CD4-positive, alpha-beta memory T cell (primary cell): ENCODE measurements at regions not wholly inside any gene's neighbourhood (a gene's known extent, or its start where the extent isn't known, plus 50 kb on each side); places are given as distances from the start of the nearest gene placed in this dataset.

Experiments used
- CTCF ChIA-PET: fragments of 350-600 bp; sonication (Branson Sonifier 250); formaldehyde crosslinking; loops from one replicate; lab custom pipeline; 2021; ENCODE audit warnings: inconsistent platforms; ENCODE audit not compliant: partially characterized antibody; lab: Charles Lee
- POLR2A ChIA-PET: fragments of 350-600 bp; sonication (Branson Sonifier 250); formaldehyde crosslinking; loops from one replicate; lab custom pipeline; 2021; ENCODE audit not compliant: partially characterized antibody; lab: Charles Lee
- DNase-seq, 5 donors: peaks; one replicate each; pipeline versions ENCODE4 v3.0.0 to v3.0.0-alpha.2; 2020 to 2022; ENCODE audit warnings: mixed read lengths in 1 of 5
- H3K27ac ChIP-seq: one replicate; pipeline ENCODE4 v1.7.0; 2013; ENCODE audit warnings: low read depth, low read length
- H3K27me3 ChIP-seq: 2 replicates; pipeline ENCODE4 v1.7.0; 2013; ENCODE audit warnings: mild to moderate bottlenecking, low read length, moderate library complexity; ENCODE audit not compliant: insufficient read depth
- H3K36me3 ChIP-seq: 2 replicates; pipeline ENCODE4 v1.7.0; 2013; ENCODE audit warnings: mild to moderate bottlenecking, low read length, moderate library complexity; ENCODE audit not compliant: insufficient read depth
- H3K4me1 ChIP-seq: 2 replicates; pipeline ENCODE4 v1.7.0; 2013; ENCODE audit warnings: mild to moderate bottlenecking, low read length, moderate library complexity; ENCODE audit not compliant: insufficient read depth
- H3K4me3 ChIP-seq, 2 donors: one replicate each; pipeline ENCODE4 v1.7.0; 2013; ENCODE audit warnings: low read length in 2 of 2, mild to moderate bottlenecking in 1 of 2
- H3K9me3 ChIP-seq, 2 donors: one replicate each; pipeline ENCODE4 v1.7.0; 2013; ENCODE audit warnings: low read length in 2 of 2, control low read depth in 1 of 2; ENCODE audit not compliant: control insufficient read depth in 1 of 2
- H3K27ac Mint-ChIP-seq, 7 donors: one replicate each; pipeline ENCODE4 v1.8.0; 2020 to 2021; ENCODE audit warnings: mixed read lengths in 7 of 7, mild to moderate bottlenecking in 6 of 7, inconsistent platforms in 3 of 7, moderate library complexity in 3 of 7
- H3K27me3 Mint-ChIP-seq, 2 donors: one replicate each; pipeline ENCODE4 v1.8.0; 2020 to 2021; ENCODE audit warnings: mixed read lengths in 2 of 2
- H3K36me3 Mint-ChIP-seq, 2 donors: one replicate each; pipeline ENCODE4 v1.8.0; 2020 to 2021; ENCODE audit warnings: mixed read lengths in 2 of 2, inconsistent platforms in 1 of 2, mild to moderate bottlenecking in 1 of 2
- H3K4me1 Mint-ChIP-seq, 4 donors: one replicate each; pipeline ENCODE4 v1.8.0; 2020 to 2021; ENCODE audit warnings: mixed read lengths in 4 of 4, mild to moderate bottlenecking in 1 of 4
- H3K4me3 Mint-ChIP-seq, 8 donors: one replicate each; pipeline ENCODE4 v1.8.0; 2020 to 2021; ENCODE audit warnings: mixed read lengths in 8 of 8, mild to moderate bottlenecking in 7 of 8, moderate library complexity in 6 of 8, inconsistent platforms in 3 of 8
- H3K9me3 Mint-ChIP-seq, 8 donors: one replicate each; pipeline ENCODE4 v1.8.0; 2020 to 2021; ENCODE audit warnings: mixed read lengths in 8 of 8, mild to moderate bottlenecking in 5 of 8, inconsistent platforms in 3 of 8, moderate library complexity in 1 of 8
- intact Hi-C: fragments of 100-400 bp; cut with micrococcal nuclease; formaldehyde crosslinking; loops from one replicate; pipeline ENCODE4 v1.15.1; 2023

- Mint-ChIP-seq H3K4me3 (no peak overlapping the region), H3K9me3 (peaks cover 2 to 22% (median 9%) of the 10 kb centered on the region in 8 donors), H3K36me3 (no peaks in the 10 kb centered on the region), H3K4me1 (no peaks in the 10 kb centered on the region), H3K27ac (no peak overlapping the region), H3K27me3 (peaks cover 8 to 20% of the 10 kb centered on the region in 2 donors)
- Histone ChIP-seq H3K36me3 (no peaks in the 10 kb centered on the region), H3K9me3 (no peaks in the 10 kb centered on the region), H3K4me1 (no peaks in the 10 kb centered on the region), H3K4me3 (no peak overlapping the region), H3K27me3 (no peaks in the 10 kb centered on the region), H3K27ac (no peak overlapping the region)
- intact Hi-C loops: no loop called here
- ChIA-PET POLR2A (no interaction called here), CTCF (no interaction called here)
- DNase-seq: no peak
Observed at GRCh38 chr6:167720456-167721285, 106.0 kb upstream of the AFDN start.

- Mint-ChIP-seq H3K27me3 (peaks cover 10 to 19% of the 10 kb centered on the region in 2 donors), H3K9me3 (peaks cover 2 to 22% (median 9%) of the 10 kb centered on the region in 8 donors), H3K4me1 (no peaks in the 10 kb centered on the region), H3K27ac (no peak overlapping the region), H3K4me3 (no peak overlapping the region), H3K36me3 (no peaks in the 10 kb centered on the region)
- no peaks in the 10 kb centered on the region for H3K4me1 ChIP-seq
- no peak overlapping the region for H3K27ac ChIP-seq
- no peak for DNase-seq
- H3K36me3 ChIP-seq: no peaks in the 10 kb centered on the region
- intact Hi-C loops: no loop called here
- H3K27me3 ChIP-seq: no peaks in the 10 kb centered on the region
- no peaks in the 10 kb centered on the region for H3K9me3 ChIP-seq
- ChIA-PET CTCF (no interaction called here), POLR2A (no interaction called here)
- H3K4me3 ChIP-seq: no peak overlapping the region
Observed at GRCh38 chr6:167721291-167721690, 105.4 kb upstream of the AFDN start.

GRCh38 chr6:167722634-167723309, 103.9 kb upstream of the AFDN start:
- POLR2A ChIA-PET: no interaction called here
- Mint-ChIP-seq H3K9me3 (peaks cover 2 to 22% (median 9%) of the 10 kb centered on the region in 8 donors), H3K36me3 (no peaks in the 10 kb centered on the region), H3K27me3 (peaks cover 10 to 21% of the 10 kb centered on the region in 2 donors), H3K27ac (peak overlapping the region in 1 of 7 donors; percentile 42), H3K4me1 (no peaks in the 10 kb centered on the region), H3K4me3 (no peak overlapping the region)
- Histone ChIP-seq H3K36me3 (no peaks in the 10 kb centered on the region), H3K9me3 (no peaks in the 10 kb centered on the region), H3K4me1 (no peaks in the 10 kb centered on the region), H3K27me3 (no peaks in the 10 kb centered on the region), H3K4me3 (no peak overlapping the region), H3K27ac (no peak overlapping the region)
- intact Hi-C loops: no loop called here
- CTCF ChIA-PET: no interaction called here
- no peak for DNase-seq

- Histone ChIP-seq H3K4me3 (no peak overlapping the region), H3K4me1 (no peaks in the 10 kb centered on the region), H3K36me3 (no peaks in the 10 kb centered on the region), H3K27ac (no peak overlapping the region), H3K9me3 (no peaks in the 10 kb centered on the region), H3K27me3 (no peaks in the 10 kb centered on the region)
- POLR2A ChIA-PET: no interaction called here
- Mint-ChIP-seq H3K9me3 (peaks cover 0 to 16% (median 8%) of the 10 kb centered on the region in 8 donors), H3K27me3 (peaks cover 8% of the 10 kb centered on the region in 2 donors), H3K27ac (no peak overlapping the region), H3K4me3 (no peak overlapping the region), H3K4me1 (no peaks in the 10 kb centered on the region), H3K36me3 (no peaks in the 10 kb centered on the region)
- DNase-seq: no peak
- CTCF ChIA-PET: no interaction called here
- intact Hi-C loops: no loop called here
Observed at GRCh38 chr6:167726043-167726621, 100.6 kb upstream of the AFDN start.

GRCh38 chr6:167730441-167730840, 96.3 kb upstream of the AFDN start:
- intact Hi-C loops: no loop called here
- Mint-ChIP-seq H3K36me3 (peaks cover 0 to 3% of the 10 kb centered on the region in 2 donors), H3K27me3 (peaks cover 4 to 5% of the 10 kb centered on the region in 2 donors), H3K9me3 (peaks cover 0 to 5% (median under 1%) of the 10 kb centered on the region in 8 donors), H3K27ac (no peak overlapping the region), H3K4me3 (no peak overlapping the region), H3K4me1 (peaks cover 0 to 2% (median under 1%) of the 10 kb centered on the region in 4 donors)
- H3K4me3 ChIP-seq: no peak overlapping the region
- no peaks in the 10 kb centered on the region for H3K27me3 ChIP-seq
- DNase-seq: no peak
- no peaks in the 10 kb centered on the region for H3K9me3 ChIP-seq
- no peaks in the 10 kb centered on the region for H3K4me1 ChIP-seq
- H3K27ac ChIP-seq: no peak overlapping the region
- CTCF ChIA-PET: no interaction called here
- POLR2A ChIA-PET: no interaction called here
- H3K36me3 ChIP-seq: no peaks in the 10 kb centered on the region

GRCh38 chr6:167731216-167731615, 95.5 kb upstream of the AFDN start:
- Histone ChIP-seq H3K36me3 (no peaks in the 10 kb centered on the region), H3K27me3 (no peaks in the 10 kb centered on the region), H3K9me3 (no peaks in the 10 kb centered on the region), H3K4me1 (no peaks in the 10 kb centered on the region), H3K4me3 (no peak overlapping the region), H3K27ac (no peak overlapping the region)
- peaks cover 0 to 3% of the 10 kb centered on the region in 2 donors for H3K36me3 Mint-ChIP-seq
- ChIA-PET CTCF (no interaction called here), POLR2A (no interaction called here)
- H3K27ac Mint-ChIP-seq: peak overlapping the region in 1 of 7 donors; percentile 55
- peaks cover 0 to 4% (median under 1%) of the 10 kb centered on the region in 4 donors for H3K4me1 Mint-ChIP-seq
- H3K4me3 Mint-ChIP-seq: no peak overlapping the region
- H3K27me3 Mint-ChIP-seq: peaks cover under 1 to 5% of the 10 kb centered on the region in 2 donors
- H3K9me3 Mint-ChIP-seq: peaks cover 0 to 5% (median 0%) of the 10 kb centered on the region in 8 donors
- intact Hi-C loops: no loop called here
- no peak for DNase-seq

GRCh38 chr6:167731731-167732422, 94.8 kb upstream of the AFDN start:
- no peak overlapping the region for H3K27ac Mint-ChIP-seq
- no peak overlapping the region for H3K4me3 ChIP-seq
- no peaks in the 10 kb centered on the region for H3K9me3 ChIP-seq
- peaks cover 0 to 2% of the 10 kb centered on the region in 2 donors for H3K27me3 Mint-ChIP-seq
- peaks cover 0 to 3% of the 10 kb centered on the region in 2 donors for H3K36me3 Mint-ChIP-seq
- peaks cover 0 to 5% (median 0%) of the 10 kb centered on the region in 8 donors for H3K9me3 Mint-ChIP-seq
- H3K27me3 ChIP-seq: no peaks in the 10 kb centered on the region
- H3K4me3 Mint-ChIP-seq: no peak overlapping the region
- no peaks in the 10 kb centered on the region for H3K4me1 ChIP-seq
- no peaks in the 10 kb centered on the region for H3K36me3 ChIP-seq
- ChIA-PET CTCF (no interaction called here), POLR2A (no interaction called here)
- no peak overlapping the region for H3K27ac ChIP-seq
- DNase-seq: no peak
- intact Hi-C loops: no loop called here
- peaks cover 0 to 4% (median under 1%) of the 10 kb centered on the region in 4 donors for H3K4me1 Mint-ChIP-seq
